H9 (cell line): ENCODE measurements at regions not wholly inside any gene's neighbourhood (a gene's known extent, or its start where the extent isn't known, plus 50 kb on each side); places are given as distances from the start of the nearest gene placed in this dataset.

Source experiments
- DNase-seq: peaks from one replicate; pipeline ENCODE4 v3.0.0-alpha.2; 2017
- H2AFZ ChIP-seq: one replicate; pipeline ENCODE4 v1.6.1; 2013; ENCODE audit warnings: mild to moderate bottlenecking, low read length, control low read depth, moderate library complexity
- H2AK5ac ChIP-seq: 2 replicates; pipeline ENCODE4 v1.6.1; 2013; ENCODE audit warnings: low read length, control low read depth, mixed read lengths; ENCODE audit not compliant: insufficient read length
- H2BK120ac ChIP-seq: one replicate; pipeline ENCODE4 v1.6.1; 2013; ENCODE audit warnings: low read depth, mild to moderate bottlenecking, low read length, control low read depth, inconsistent platforms; ENCODE audit not compliant: poor library complexity, severe bottlenecking
- H2BK12ac ChIP-seq: 2 replicates; pipeline ENCODE4 v1.6.1; 2013; ENCODE audit warnings: low read length, control low read depth, mixed read lengths, low read depth; ENCODE audit not compliant: insufficient read length
- H2BK15ac ChIP-seq: 2 replicates; pipeline ENCODE4 v1.6.1; 2013; ENCODE audit warnings: low read depth, low read length, control low read depth
- H2BK20ac ChIP-seq: one replicate; pipeline ENCODE4 v1.6.1; 2013; ENCODE audit warnings: low read depth, mild to moderate bottlenecking, low read length, control low read depth, inconsistent platforms; ENCODE audit not compliant: poor library complexity, severe bottlenecking
- H2BK5ac ChIP-seq: 2 replicates; pipeline ENCODE4 v1.6.1; 2013; ENCODE audit warnings: low read length, control low read depth, mixed read lengths; ENCODE audit not compliant: insufficient read length
- H3K14ac ChIP-seq: 2 replicates; pipeline ENCODE4 v1.6.1; 2013; ENCODE audit warnings: low read length, control low read depth; ENCODE audit not compliant: insufficient read depth
- H3K18ac ChIP-seq: 2 replicates; pipeline ENCODE4 v1.6.1; 2013; ENCODE audit warnings: low read depth, mild to moderate bottlenecking, mixed read lengths, low read length, control low read depth; ENCODE audit not compliant: insufficient read length
- H3K23ac ChIP-seq: 2 replicates; pipeline ENCODE4 v1.6.1; 2013; ENCODE audit warnings: low read length, control low read depth, mixed read lengths, low read depth; ENCODE audit not compliant: insufficient read length
- H3K23me2 ChIP-seq: 2 replicates; pipeline ENCODE4 v1.6.1; 2013; ENCODE audit warnings: low read depth, mild to moderate bottlenecking, mixed read lengths, low read length, control low read depth; ENCODE audit not compliant: insufficient read length, poor library complexity, severe bottlenecking
- H3K27ac ChIP-seq: 2 replicates; pipeline ENCODE4 v1.5.1; 2013; ENCODE audit warnings: low read length, control low read depth, mixed read lengths, low read depth; ENCODE audit not compliant: insufficient read length
- H3K27me3 ChIP-seq: 2 replicates; pipeline ENCODE4 v1.6.1; 2013; ENCODE audit warnings: low read length, control low read depth, inconsistent platforms; ENCODE audit not compliant: insufficient read depth
- H3K4ac ChIP-seq: 2 replicates; pipeline ENCODE4 v1.6.1; 2013; ENCODE audit warnings: low read depth, mild to moderate bottlenecking, control low read depth, inconsistent platforms, low read length, moderate library complexity
- H3K4me1 ChIP-seq: 2 replicates; pipeline ENCODE4 v1.6.1; 2013; ENCODE audit warnings: low read length, control low read depth, inconsistent platforms; ENCODE audit not compliant: insufficient read depth
- H3K4me2 ChIP-seq: 2 replicates; pipeline ENCODE4 v1.6.1; 2013; ENCODE audit warnings: low read length, control low read depth, mixed read lengths; ENCODE audit not compliant: insufficient read length, insufficient read depth
- H3K56ac ChIP-seq: 2 replicates; pipeline ENCODE4 v1.6.1; 2013; ENCODE audit warnings: low read depth, mild to moderate bottlenecking, mixed read lengths, low read length, control low read depth; ENCODE audit not compliant: insufficient read length
- H3K79me1 ChIP-seq: 2 replicates; pipeline ENCODE4 v1.6.1; 2013; ENCODE audit warnings: low read depth, mild to moderate bottlenecking, moderate library complexity, low read length, control low read depth, inconsistent platforms; ENCODE audit not compliant: insufficient read depth, poor library complexity, severe bottlenecking
- H3K79me2 ChIP-seq: 2 replicates; pipeline ENCODE4 v1.6.1; 2013; ENCODE audit warnings: low read length, control low read depth, inconsistent platforms; ENCODE audit not compliant: insufficient read depth
- H3K9ac ChIP-seq: 2 replicates; pipeline ENCODE4 v1.6.1; 2013; ENCODE audit warnings: low read length, control low read depth, mixed read lengths; ENCODE audit not compliant: insufficient read length; ENCODE audit errors: extremely low read depth
- H3K9me3 ChIP-seq: one replicate; pipeline ENCODE4 v1.6.1; 2013; ENCODE audit warnings: low read depth, low read length, inconsistent platforms; ENCODE audit not compliant: control insufficient read depth
- H3T11ph ChIP-seq: one replicate; pipeline ENCODE4 v1.6.1; 2013; ENCODE audit warnings: mild to moderate bottlenecking, low read length, control low read depth, inconsistent platforms
- H4K20me1 ChIP-seq: one replicate; pipeline ENCODE4 v1.6.1; 2013; ENCODE audit not compliant: control insufficient read depth, insufficient read length, insufficient read depth
- H4K5ac ChIP-seq: 2 replicates; pipeline ENCODE4 v1.6.1; 2013; ENCODE audit warnings: low read depth, mild to moderate bottlenecking, mixed read lengths, low read length, control low read depth; ENCODE audit not compliant: insufficient read length
- H4K8ac ChIP-seq: replicated peaks from 2 replicates; pipeline ENCODE4 v1.6.1; 2013; ENCODE audit warnings: low read length, control low read depth, mixed read lengths, low read depth; ENCODE audit not compliant: insufficient read length
- H4K91ac ChIP-seq: 2 replicates; pipeline ENCODE4 v1.6.1; 2013; ENCODE audit warnings: low read depth, mild to moderate bottlenecking, moderate library complexity, mixed read lengths, low read length, control low read depth; ENCODE audit not compliant: insufficient read length
- H3K27ac Mint-ChIP-seq, 3 experiments: 2 replicates in 2 of 3; 3 replicates in 1 of 3; pipeline ENCODE4 v1.8.0; 2020 to 2021; ENCODE audit warnings: mixed read lengths in 3 of 3, mild to moderate bottlenecking in 1 of 3, moderate library complexity in 1 of 3
- H3K27me3 Mint-ChIP-seq: 2 replicates; pipeline ENCODE4 v1.8.0; 2021; ENCODE audit warnings: low read depth, mild to moderate bottlenecking, moderate library complexity, mixed read lengths
- H3K36me3 Mint-ChIP-seq, 3 experiments: 2 replicates in 2 of 3; 3 replicates in 1 of 3; pipeline ENCODE4 v1.8.0; 2020 to 2021; ENCODE audit warnings: low read depth in 3 of 3, mixed read lengths in 3 of 3; ENCODE audit not compliant: insufficient read depth in 1 of 3
- H3K4me1 Mint-ChIP-seq, 2 experiments: 2 replicates each; pipeline ENCODE4 v1.8.0; 2020; ENCODE audit warnings: mixed read lengths in 2 of 2
- H3K4me3 Mint-ChIP-seq, 2 experiments: 2 replicates in 1 of 2; 3 replicates in 1 of 2; pipeline ENCODE4 v1.8.0; 2020 to 2021; ENCODE audit warnings: mild to moderate bottlenecking in 2 of 2, mixed read lengths in 2 of 2, moderate library complexity in 1 of 2
- H3K9me3 Mint-ChIP-seq, 2 experiments: 2 replicates in 1 of 2; 3 replicates in 1 of 2; pipeline ENCODE4 v1.8.0; 2020; ENCODE audit warnings: mild to moderate bottlenecking in 2 of 2, mixed read lengths in 2 of 2, moderate library complexity in 1 of 2
- WGBS: extraction: QIAGEN DNeasy Blood & Tissue Kit; methylation state at CpG from one replicate; pipeline ENCODE4 v1.1.7; 2013; ENCODE audit warnings: missing lambda C conversion rate, low lambda C conversion rate, mixed read lengths; ENCODE audit not compliant: insufficient read length; ENCODE audit errors: extremely low coverage; 5-methylcytosine and 5-hydroxymethylcytosine counted together
- TF ChIP-seq, protein P1 (sequence below): fragments of 200-600 bp; sonication (generic); conservative IDR thresholded peaks from 3 replicates; pipeline ENCODE4 v1.8.0; 2021; ENCODE audit warnings: antibody characterized with exemption, mild to moderate bottlenecking

DNA sequence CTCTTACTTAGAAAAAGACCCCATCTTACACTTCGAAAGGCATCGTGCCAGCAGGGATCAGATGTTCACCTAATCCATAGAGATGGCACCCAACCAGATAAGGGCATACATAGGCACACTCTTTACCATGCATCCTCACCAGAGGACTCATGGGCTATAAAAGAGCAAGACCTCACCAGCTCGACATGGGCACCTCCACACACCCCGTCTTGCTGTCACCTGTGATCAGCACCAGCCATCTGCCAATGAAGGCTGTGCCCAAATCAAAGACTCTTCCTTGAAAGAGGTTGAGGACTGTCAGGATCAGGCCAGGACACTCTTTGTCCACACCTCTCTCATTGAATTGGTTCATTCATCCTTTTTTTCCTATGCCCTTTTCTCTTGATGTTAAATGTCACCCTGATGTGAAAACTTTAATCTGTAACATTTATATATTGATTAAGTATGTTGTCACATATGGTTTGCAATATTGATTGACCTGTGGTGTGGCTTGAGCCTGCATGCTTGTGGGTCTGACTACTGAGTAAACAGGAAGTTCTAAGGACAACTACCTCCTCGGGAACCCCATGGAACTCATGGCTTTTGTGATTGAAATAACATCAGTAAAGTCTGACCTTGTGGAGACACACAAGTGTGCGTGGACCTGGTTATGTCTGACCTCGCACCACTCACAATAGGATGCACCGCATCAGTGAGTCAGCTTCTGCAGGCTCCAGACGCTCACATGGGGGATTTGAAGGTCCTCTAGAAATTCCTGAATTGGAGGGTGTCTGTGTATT lies 75.5 kb downstream of the HTR5A start:
- no peaks in the 10 kb centered on the region for H3K36me3 Mint-ChIP-seq
- H3K14ac ChIP-seq, result no peak overlapping the region
- H2AFZ ChIP-seq, result no peak overlapping the region
- no peak overlapping the region for H3K56ac ChIP-seq
- WGBS, result no CpG with 5 or more reads among the region's 9 CpGs
- no peaks in the 10 kb centered on the region for H3K23me2 ChIP-seq
- H2AK5ac ChIP-seq, result no peak overlapping the region
- no peak overlapping the region for H3K23ac ChIP-seq
- H2BK12ac ChIP-seq, result no peak overlapping the region
- H2BK120ac ChIP-seq, result no peak overlapping the region
- H3K9me3 ChIP-seq, result no peaks in the 10 kb centered on the region
- H3K79me2 ChIP-seq, result no peaks in the 10 kb centered on the region
- H3K79me1 ChIP-seq, result no peaks in the 10 kb centered on the region
- H3K4me1 Mint-ChIP-seq, result peaks cover 0 to 4% of the 10 kb centered on the region in 2 experiments; a peak in 1 of 4 replicates
- no peaks in the 10 kb centered on the region for H3K4me1 ChIP-seq
- TF ChIP-seq, protein P1, sequence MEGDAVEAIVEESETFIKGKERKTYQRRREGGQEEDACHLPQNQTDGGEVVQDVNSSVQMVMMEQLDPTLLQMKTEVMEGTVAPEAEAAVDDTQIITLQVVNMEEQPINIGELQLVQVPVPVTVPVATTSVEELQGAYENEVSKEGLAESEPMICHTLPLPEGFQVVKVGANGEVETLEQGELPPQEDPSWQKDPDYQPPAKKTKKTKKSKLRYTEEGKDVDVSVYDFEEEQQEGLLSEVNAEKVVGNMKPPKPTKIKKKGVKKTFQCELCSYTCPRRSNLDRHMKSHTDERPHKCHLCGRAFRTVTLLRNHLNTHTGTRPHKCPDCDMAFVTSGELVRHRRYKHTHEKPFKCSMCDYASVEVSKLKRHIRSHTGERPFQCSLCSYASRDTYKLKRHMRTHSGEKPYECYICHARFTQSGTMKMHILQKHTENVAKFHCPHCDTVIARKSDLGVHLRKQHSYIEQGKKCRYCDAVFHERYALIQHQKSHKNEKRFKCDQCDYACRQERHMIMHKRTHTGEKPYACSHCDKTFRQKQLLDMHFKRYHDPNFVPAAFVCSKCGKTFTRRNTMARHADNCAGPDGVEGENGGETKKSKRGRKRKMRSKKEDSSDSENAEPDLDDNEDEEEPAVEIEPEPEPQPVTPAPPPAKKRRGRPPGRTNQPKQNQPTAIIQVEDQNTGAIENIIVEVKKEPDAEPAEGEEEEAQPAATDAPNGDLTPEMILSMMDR, result no peak
- peaks cover 7% of the 10 kb centered on the region for H3K27me3 Mint-ChIP-seq
- H3K27me3 ChIP-seq, result no peaks in the 10 kb centered on the region
- no peak overlapping the region for H2BK20ac ChIP-seq
- no peak overlapping the region for H3T11ph ChIP-seq
- H4K8ac ChIP-seq, result no peak overlapping the region
- no peak overlapping the region for H2BK15ac ChIP-seq
- H2BK5ac ChIP-seq, result no peak overlapping the region
- no peak overlapping the region for H3K18ac ChIP-seq
- no peak overlapping the region for H3K9ac ChIP-seq
- H4K91ac ChIP-seq, result no peak overlapping the region
- H3K9me3 Mint-ChIP-seq, result peaks cover 6 to 12% of the 10 kb centered on the region in 2 experiments; a peak in 4 of 5 replicates
- H3K4me3 Mint-ChIP-seq, result no peak overlapping the region
- H3K4ac ChIP-seq, result no peak overlapping the region
- no peak overlapping the region; a peak in 1 of 7 replicates for H3K27ac Mint-ChIP-seq
- no peak overlapping the region for H3K4me2 ChIP-seq
- H4K5ac ChIP-seq, result no peak overlapping the region
- no peak overlapping the region for H3K27ac ChIP-seq
- DNase-seq, result no peak
- H4K20me1 ChIP-seq, result no peaks in the 10 kb centered on the region
